Liver (tissue), 3 donors: ENCODE measurements at regions not wholly inside any gene's neighbourhood (a gene's known extent, or its start where the extent isn't known, plus 50 kb on each side); places are given as distances from the start of the nearest gene placed in this dataset.

Experiments used
- CTCF ChIP-seq: fragments of 150-350 bp; IDR thresholded peaks from 2 replicates; pipeline ENCODE4 v1.5.1; 2017; ENCODE audit warnings: improper control_type of control experiment, low read depth, low read length; ENCODE audit not compliant: missing input control
- MAX ChIP-seq: IDR thresholded peaks from 2 replicates; pipeline ENCODE4 v1.6.1; 2016; ENCODE audit warnings: antibody characterized with exemption
- RXRA ChIP-seq, 2 donors: IDR thresholded peaks; 2 replicates each; pipeline ENCODE4 v1.6.1; 2017 to 2018; ENCODE audit warnings: antibody characterized with exemption in 2 of 2, mild to moderate bottlenecking in 1 of 2
- SP1 ChIP-seq: IDR thresholded peaks from 2 replicates; pipeline ENCODE4 v1.6.1; 2018; ENCODE audit warnings: antibody characterized with exemption, mild to moderate bottlenecking
- donor health status: healthy.
- donor health status: healthy.

GRCh38 chr2:204226305-204226880 lies 289.8 kb downstream of the ICOS start:
- TF ChIP-seq CTCF: no peak
- TF ChIP-seq SP1: no peak
- TF ChIP-seq RXRA (IDR thresholded peaks at IDR 0.05): no peak
- no peak for TF ChIP-seq MAX
